ENCODE measurements at regions not wholly inside any gene's neighbourhood (a gene's known extent, or its start where the extent isn't known, plus 50 kb on each side); places are given as distances from the start of the nearest gene placed in this dataset.

- TF ChIP-seq CTCF (IDR thresholded peaks at IDR 0.05): no peak
These were observed 250.0 kb downstream of the SOX11 start for GRCh38 chr2:5942204-5942603.

GRCh38 chr2:5945742-5946141, 253.6 kb downstream of the SOX11 start:
- TF ChIP-seq CTCF (IDR thresholded peaks at IDR 0.05): no peak

GRCh38 chr2:5946225-5947115, 254.3 kb downstream of the SOX11 start:
- no peak for TF ChIP-seq CTCF (IDR thresholded peaks at IDR 0.05)

GRCh38 chr2:5950736-5951135, 258.6 kb downstream of the SOX11 start:
- no peak for TF ChIP-seq CTCF (IDR thresholded peaks at IDR 0.05)

- no peak for TF ChIP-seq CTCF (IDR thresholded peaks at IDR 0.05)
These were observed 259.3 kb downstream of the SOX11 start for GRCh38 chr2:5951471-5951870.

GRCh38 chr2:5953525-5953924, 261.3 kb downstream of the SOX11 start:
- no peak for TF ChIP-seq CTCF (IDR thresholded peaks at IDR 0.05)

GRCh38 chr2:5954509-5954908, 262.3 kb downstream of the SOX11 start:
- TF ChIP-seq CTCF (IDR thresholded peaks at IDR 0.05): no peak

All from LNCAP (cell line).